Cardiac muscle cell (in vitro differentiated cells and primary cell): ENCODE measurements at regions not wholly inside any gene's neighbourhood (a gene's known extent, or its start where the extent isn't known, plus 50 kb on each side); places are given as distances from the start of the nearest gene placed in this dataset.

Experiments used
- DNase-seq, 2 donors: peaks; one replicate each; pipeline versions ENCODE4 v3.0.0 to v3.0.0-alpha.2; 2010 to 2017; ENCODE audit warnings: low read depth in 1 of 2, low spot score in 1 of 2
- H3K27ac ChIP-seq: fragments of 200-600 bp; sonication (generic); 2 replicates; pipeline ENCODE4 v1.5.1; 2016
- H3K27me3 ChIP-seq: fragments of 200-600 bp; sonication (generic); 2 replicates; pipeline ENCODE4 v1.6.0; 2016; ENCODE audit warnings: control low read depth
- H3K36me3 ChIP-seq: fragments of 200-600 bp; sonication (generic); 2 replicates; pipeline ENCODE4 v1.5.1; 2016; ENCODE audit warnings: control low read depth
- H3K4me1 ChIP-seq: fragments of 200-600 bp; sonication (generic); 2 replicates; pipeline ENCODE4 v1.8.1; 2017; ENCODE audit warnings: low read depth, mild to moderate bottlenecking, mixed run types
- H3K4me3 ChIP-seq: fragments of 200-600 bp; sonication (generic); 2 replicates; pipeline ENCODE4 v1.5.1; 2016; ENCODE audit warnings: mild to moderate bottlenecking
- H3K9me3 ChIP-seq: fragments of 200-600 bp; sonication (generic); 2 replicates; pipeline ENCODE4 v1.5.1; 2017; ENCODE audit warnings: low read depth, mild to moderate bottlenecking, control low read depth
- CTCF ChIP-seq: IDR thresholded peaks from 2 replicates; pipeline ENCODE4 v1.5.1; 2012; ENCODE audit warnings: low read depth, mild to moderate bottlenecking, low read length

GRCh38 chr14:98507264-98507663 lies 764.7 kb downstream of the BCL11B start:
- H3K4me1 ChIP-seq = no peaks in the 10 kb centered on the region
- no peak for TF ChIP-seq CTCF
- no peak overlapping the region for H3K27ac ChIP-seq
- no peak for DNase-seq
- H3K36me3 ChIP-seq = no peaks in the 10 kb centered on the region
- H3K4me3 ChIP-seq = no peak overlapping the region
- no peaks in the 10 kb centered on the region for H3K27me3 ChIP-seq
- H3K9me3 ChIP-seq = no peaks in the 10 kb centered on the region

- no peak overlapping the region for H3K27ac ChIP-seq
- DNase-seq = no peak
- no peaks in the 10 kb centered on the region for H3K4me1 ChIP-seq
- no peaks in the 10 kb centered on the region for H3K9me3 ChIP-seq
- no peaks in the 10 kb centered on the region for H3K36me3 ChIP-seq
- no peak for TF ChIP-seq CTCF
- no peaks in the 10 kb centered on the region for H3K27me3 ChIP-seq
- H3K4me3 ChIP-seq = no peak overlapping the region
Measured at GRCh38 chr14:98510392-98510791, 761.6 kb downstream of the BCL11B start.

GRCh38 chr14:98512501-98513251 lies 759.3 kb downstream of the BCL11B start:
- Histone ChIP-seq H3K27ac (no peak overlapping the region), H3K9me3 (no peaks in the 10 kb centered on the region), H3K27me3 (no peaks in the 10 kb centered on the region), H3K36me3 (no peaks in the 10 kb centered on the region), H3K4me1 (no peaks in the 10 kb centered on the region), H3K4me3 (no peak overlapping the region)
- no peak for DNase-seq
- no peak for TF ChIP-seq CTCF

- H3K4me3 ChIP-seq = no peak overlapping the region
- H3K4me1 ChIP-seq = no peaks in the 10 kb centered on the region
- no peak for DNase-seq
- no peak overlapping the region for H3K27ac ChIP-seq
- H3K36me3 ChIP-seq = no peaks in the 10 kb centered on the region
- no peak for TF ChIP-seq CTCF
- no peaks in the 10 kb centered on the region for H3K9me3 ChIP-seq
- H3K27me3 ChIP-seq = no peaks in the 10 kb centered on the region
Measured at GRCh38 chr14:98513558-98513957, 758.4 kb downstream of the BCL11B start.

GRCh38 chr14:98514016-98514415 lies 758.0 kb downstream of the BCL11B start:
- no peak for TF ChIP-seq CTCF
- no peak overlapping the region for H3K4me3 ChIP-seq
- H3K36me3 ChIP-seq = no peaks in the 10 kb centered on the region
- no peaks in the 10 kb centered on the region for H3K9me3 ChIP-seq
- DNase-seq = no peak
- no peaks in the 10 kb centered on the region for H3K4me1 ChIP-seq
- no peak overlapping the region for H3K27ac ChIP-seq
- no peaks in the 10 kb centered on the region for H3K27me3 ChIP-seq

GRCh38 chr14:98536256-98536655 lies 735.7 kb downstream of the BCL11B start:
- TF ChIP-seq CTCF = no peak
- Histone ChIP-seq H3K27me3 (no peaks in the 10 kb centered on the region), H3K27ac (no peak overlapping the region), H3K4me1 (no peaks in the 10 kb centered on the region), H3K4me3 (no peak overlapping the region), H3K36me3 (no peaks in the 10 kb centered on the region), H3K9me3 (no peaks in the 10 kb centered on the region)
- no peak for DNase-seq
